Gastroesophageal sphincter (tissue), 3 donors: ENCODE measurements at regions not wholly inside any gene's neighbourhood (a gene's known extent, or its start where the extent isn't known, plus 50 kb on each side); places are given as distances from the start of the nearest gene placed in this dataset.

Experiments used
- CTCF ChIP-seq, 4 experiments: fragments of 200-600 bp in 2 of 4; fragments of 450-650 bp in 2 of 4; sonication (generic) in 1 of 4; IDR thresholded peaks; one replicate each; pipeline ENCODE4 v1.5.1; 2017 to 2019; ENCODE audit warnings: antibody characterized with exemption in 4 of 4, mild to moderate bottlenecking in 2 of 4, moderate library complexity in 2 of 4
- EP300 ChIP-seq: sonication (generic); formaldehyde crosslinking; IDR thresholded peaks from one replicate; pipeline ENCODE4 v1.6.1; 2017; ENCODE audit warnings: antibody characterized with exemption, mild to moderate bottlenecking
- POLR2A ChIP-seq, 2 donors: fragments of 450-650 bp; IDR thresholded peaks; one replicate each; pipeline ENCODE4 v1.6.1; 2017; ENCODE audit warnings: antibody characterized with exemption in 2 of 2, mild to moderate bottlenecking in 2 of 2, moderate library complexity in 1 of 2
- POLR2AphosphoS5 ChIP-seq: sonication (generic); formaldehyde crosslinking; IDR thresholded peaks from one replicate; pipeline ENCODE4 v1.6.1; 2017; ENCODE audit warnings: antibody characterized with exemption

- TF ChIP-seq CTCF (IDR thresholded peaks at IDR 0.05) (no peak), POLR2AphosphoS5 (no peak), POLR2A (IDR thresholded peaks at IDR 0.05) (no peak), EP300 (no peak)
Measured at GRCh38 chr5:60377826-60378225, 322.1 kb downstream of the DEPDC1B start.
